ENCODE measurements at regions not wholly inside any gene's neighbourhood (a gene's known extent, or its start where the extent isn't known, plus 50 kb on each side); places are given as distances from the start of the nearest gene placed in this dataset.

DNA sequence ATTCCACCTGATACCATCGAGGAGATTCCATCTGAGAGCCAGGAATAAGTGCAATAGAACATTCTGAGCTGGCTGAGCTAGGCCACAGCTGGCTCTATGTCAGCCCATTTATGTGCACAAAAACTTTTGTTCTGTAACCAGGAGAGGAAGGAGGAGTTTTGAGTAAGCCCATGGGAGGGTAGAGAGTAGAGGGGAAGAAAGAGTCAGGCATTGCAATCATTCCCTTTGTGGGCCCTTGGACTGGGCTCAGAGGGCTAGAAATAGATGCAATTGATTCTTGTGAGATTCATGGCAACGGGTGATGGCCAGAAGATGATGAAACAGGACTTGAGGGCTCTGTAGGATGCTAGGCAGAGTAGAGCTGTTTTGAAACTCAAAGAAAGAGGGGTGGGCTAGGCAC lies 104.6 kb upstream of the KIF5B start:
- H3K27ac Mint-ChIP-seq, result no peak overlapping the region
- DNase-seq (ENCODE audit: low spot score in 2 of 2) (no peak), ATAC-seq (ENCODE audit: low read depth) (no peak)
- no peaks in the 10 kb centered on the region for H3K4me1 Mint-ChIP-seq
- peaks cover 2% of the 10 kb centered on the region for H3K9me3 Mint-ChIP-seq
- H3K4me3 Mint-ChIP-seq, result no peak overlapping the region
- H3K27me3 Mint-ChIP-seq, result peaks cover 12% of the 10 kb centered on the region
- no peaks in the 10 kb centered on the region for H3K36me3 Mint-ChIP-seq

DNA sequence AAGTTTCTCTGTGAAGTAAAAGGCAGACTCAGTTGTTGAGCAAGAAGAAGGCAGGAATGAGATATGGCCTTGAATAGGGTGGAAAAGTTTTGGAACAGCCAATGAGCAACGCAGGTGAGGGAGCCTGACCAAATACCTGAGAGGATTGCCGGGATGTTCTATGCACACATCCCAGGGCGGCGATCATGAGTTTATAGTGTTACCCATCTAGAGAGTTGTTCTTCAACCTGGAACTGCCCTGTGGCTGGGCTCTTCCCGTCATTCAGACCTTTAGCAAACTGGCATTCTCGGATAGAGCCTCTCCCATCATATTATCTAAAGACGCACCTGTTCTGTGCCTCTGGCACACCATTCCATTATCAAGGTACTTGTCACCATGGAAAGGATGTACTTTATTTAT lies 103.0 kb upstream of the KIF5B start:
- no peaks in the 10 kb centered on the region for H3K36me3 Mint-ChIP-seq
- no peak for DNase-seq (ENCODE audit: low spot score in 2 of 2)
- no peak overlapping the region for H3K27ac Mint-ChIP-seq
- ATAC-seq (ENCODE audit: low read depth), result no peak
- H3K9me3 Mint-ChIP-seq, result peaks cover 2% of the 10 kb centered on the region
- peaks cover 7% of the 10 kb centered on the region for H3K27me3 Mint-ChIP-seq
- no peak overlapping the region for H3K4me3 Mint-ChIP-seq
- H3K4me1 Mint-ChIP-seq, result no peaks in the 10 kb centered on the region

DNA sequence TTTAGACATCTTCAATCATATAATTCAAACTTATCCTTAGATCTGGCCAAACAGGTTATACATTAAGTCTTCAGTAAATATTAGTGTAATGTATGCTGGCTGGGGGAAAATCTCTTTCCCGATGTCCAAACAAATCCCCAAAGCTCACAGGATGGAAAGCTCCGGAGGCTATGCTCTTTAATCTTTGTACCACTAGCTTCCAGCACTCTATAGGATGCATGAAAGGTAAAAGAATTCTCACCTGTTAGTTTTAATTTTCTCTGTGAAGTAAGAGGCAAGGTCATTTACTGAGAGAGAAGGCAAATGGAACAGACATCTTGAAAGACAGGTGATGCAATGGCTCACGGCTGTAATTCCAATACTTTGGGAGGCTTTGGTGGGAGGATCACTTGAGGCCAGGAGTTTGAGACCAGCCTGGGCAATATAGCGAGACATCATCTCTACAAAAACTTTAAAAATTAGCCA lies 99.8 kb upstream of the KIF5B start:
- Mint-ChIP-seq H3K27ac (no peak overlapping the region), H3K27me3 (peaks cover 3% of the 10 kb centered on the region), H3K4me3 (no peak overlapping the region), H3K4me1 (no peaks in the 10 kb centered on the region), H3K36me3 (no peaks in the 10 kb centered on the region), H3K9me3 (peaks cover 5% of the 10 kb centered on the region)
- ATAC-seq (ENCODE audit: low read depth) (no peak), DNase-seq (ENCODE audit: low spot score in 2 of 2) (no peak)

DNA sequence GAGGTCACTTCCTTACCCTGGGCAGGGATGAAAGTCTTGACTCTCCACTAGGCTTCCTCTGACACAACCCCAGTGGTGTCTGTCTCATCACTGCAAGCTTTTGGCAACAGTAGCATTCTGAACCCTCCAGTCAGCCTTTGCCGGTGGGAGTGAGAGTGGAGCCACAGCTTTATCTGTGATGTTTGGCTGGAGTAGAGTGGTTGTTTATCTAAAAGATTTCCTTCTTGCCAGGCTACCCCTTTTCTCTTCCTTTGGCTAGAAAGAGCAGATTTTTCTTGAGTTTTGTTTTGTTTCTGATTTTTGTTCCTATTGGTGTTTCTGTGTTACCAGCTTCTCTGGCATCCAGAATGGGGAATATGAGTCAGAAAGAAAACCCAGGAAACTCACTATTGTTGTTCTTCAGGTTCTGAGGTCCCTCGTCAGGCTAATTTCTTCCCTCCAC lies 98.9 kb upstream of the KIF5B start:
- ATAC-seq (ENCODE audit: low read depth) (no peak), DNase-seq (ENCODE audit: low spot score in 2 of 2) (no peak)
- no peak overlapping the region for H3K27ac Mint-ChIP-seq
- H3K9me3 Mint-ChIP-seq, result peaks cover 5% of the 10 kb centered on the region
- H3K36me3 Mint-ChIP-seq, result no peaks in the 10 kb centered on the region
- peaks cover 3% of the 10 kb centered on the region for H3K27me3 Mint-ChIP-seq
- no peaks in the 10 kb centered on the region for H3K4me1 Mint-ChIP-seq
- H3K4me3 Mint-ChIP-seq, result no peak overlapping the region

DNA sequence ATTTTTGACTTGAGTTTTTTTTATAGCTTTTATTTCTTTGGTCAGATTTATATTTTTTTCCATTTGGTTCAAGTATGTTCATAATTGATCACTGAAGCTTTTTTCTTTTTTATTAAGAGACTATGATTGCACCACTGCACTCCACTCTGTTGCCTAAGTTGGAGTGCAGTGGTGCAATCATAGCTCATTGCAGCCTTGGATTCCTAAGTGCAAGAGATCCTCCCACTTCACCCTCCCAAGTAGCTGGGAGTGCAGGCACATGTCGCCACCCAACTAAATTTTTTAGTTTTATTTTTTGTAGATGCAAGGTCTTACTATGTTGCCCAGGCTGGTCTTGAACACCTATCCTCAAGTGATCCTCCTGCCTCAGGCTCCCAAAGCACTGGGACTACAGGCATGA lies 97.7 kb upstream of the KIF5B start:
- DNase-seq (ENCODE audit: low spot score in 2 of 2), result no peak
- H3K27me3 Mint-ChIP-seq, result peaks cover 1% of the 10 kb centered on the region
- no peaks in the 10 kb centered on the region for H3K36me3 Mint-ChIP-seq
- peaks cover 5% of the 10 kb centered on the region for H3K9me3 Mint-ChIP-seq
- H3K27ac Mint-ChIP-seq, result no peak overlapping the region
- H3K4me3 Mint-ChIP-seq, result no peak overlapping the region
- H3K4me1 Mint-ChIP-seq, result no peaks in the 10 kb centered on the region
- no peak for ATAC-seq (ENCODE audit: low read depth)

DNA sequence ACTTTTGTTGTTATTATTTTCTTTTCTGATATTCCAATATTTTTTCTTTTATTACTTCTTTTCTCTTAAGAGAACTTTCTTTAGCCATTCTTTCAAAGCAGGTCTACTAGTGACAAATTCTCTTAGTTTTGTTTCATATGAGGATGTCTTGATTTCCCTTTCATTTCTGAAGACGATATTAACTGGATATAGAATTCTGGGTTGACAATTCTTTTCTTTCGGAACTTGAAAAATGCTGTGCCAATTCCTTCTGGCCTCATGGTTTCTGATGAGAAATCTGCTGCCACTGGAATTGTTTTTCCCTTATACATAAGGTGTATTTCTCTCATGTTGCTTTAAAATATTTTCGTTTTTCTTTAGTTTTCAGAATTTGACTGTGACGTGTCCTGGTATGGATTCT lies 97.0 kb upstream of the KIF5B start:
- Mint-ChIP-seq H3K36me3 (no peaks in the 10 kb centered on the region), H3K9me3 (peaks cover 5% of the 10 kb centered on the region), H3K4me3 (no peak overlapping the region), H3K4me1 (no peaks in the 10 kb centered on the region), H3K27ac (no peak overlapping the region), H3K27me3 (no peaks in the 10 kb centered on the region)
- ATAC-seq (ENCODE audit: low read depth) (no peak), DNase-seq (ENCODE audit: low spot score in 2 of 2) (no peak)

DNA sequence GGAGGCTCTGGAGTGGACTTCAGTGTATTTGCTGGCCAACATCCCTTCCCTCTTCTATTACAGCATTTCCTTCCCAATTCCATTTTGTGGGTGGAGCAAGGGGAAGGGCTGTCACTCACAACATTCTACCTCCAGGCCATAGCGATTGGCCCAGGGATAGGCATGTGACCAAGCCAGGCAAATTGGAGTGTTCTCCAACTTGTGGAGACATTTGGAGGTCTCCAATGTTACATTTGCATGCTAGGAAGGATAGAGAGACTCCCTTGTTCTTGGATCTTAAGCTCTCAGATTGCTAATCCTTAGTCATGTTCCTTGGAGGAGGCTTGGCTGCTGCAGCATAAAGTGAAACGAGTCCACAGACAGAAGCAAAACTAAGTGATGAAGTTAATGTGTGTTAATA lies 95.6 kb upstream of the KIF5B start:
- ATAC-seq (ENCODE audit: low read depth) (no peak), DNase-seq (ENCODE audit: low spot score in 2 of 2) (no peak)
- Mint-ChIP-seq H3K4me3 (no peak overlapping the region), H3K36me3 (no peaks in the 10 kb centered on the region), H3K27me3 (no peaks in the 10 kb centered on the region), H3K9me3 (peaks cover 7% of the 10 kb centered on the region), H3K27ac (no peak overlapping the region), H3K4me1 (no peaks in the 10 kb centered on the region)

DNA sequence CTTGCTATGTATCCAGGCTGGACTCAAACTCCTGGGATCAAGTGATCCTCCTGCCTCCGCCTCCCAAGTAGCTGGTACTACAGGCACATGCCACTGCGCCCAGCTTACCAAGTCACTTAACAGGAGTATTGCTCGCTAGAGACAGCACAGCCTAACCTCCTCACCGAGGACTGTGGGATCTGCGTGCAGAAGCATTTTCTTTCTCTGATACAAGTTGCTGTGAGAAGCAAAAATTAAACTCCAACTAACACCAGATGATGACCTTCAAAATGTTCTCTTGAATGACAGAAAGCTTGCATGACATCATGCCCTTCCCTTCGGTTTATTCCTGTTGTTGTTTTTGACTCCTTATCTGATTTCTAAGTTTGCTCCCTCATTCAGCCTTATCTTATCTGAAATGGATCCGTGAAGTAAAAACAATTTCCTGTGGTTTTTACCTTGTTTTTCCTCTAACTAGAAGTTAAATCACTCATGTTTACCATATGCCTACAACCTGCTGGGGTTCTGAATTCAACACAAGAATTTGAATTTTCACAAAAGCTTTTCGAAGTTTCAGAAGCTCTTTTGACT lies 94.4 kb upstream of the KIF5B start:
- no peak overlapping the region for H3K27ac Mint-ChIP-seq
- no peaks in the 10 kb centered on the region for H3K27me3 Mint-ChIP-seq
- H3K4me1 Mint-ChIP-seq, result no peaks in the 10 kb centered on the region
- H3K9me3 Mint-ChIP-seq, result peaks cover 7% of the 10 kb centered on the region
- DNase-seq (ENCODE audit: low spot score in 2 of 2) (no peak), ATAC-seq (ENCODE audit: low read depth) (no peak)
- no peaks in the 10 kb centered on the region for H3K36me3 Mint-ChIP-seq
- H3K4me3 Mint-ChIP-seq, result no peak overlapping the region

DNA sequence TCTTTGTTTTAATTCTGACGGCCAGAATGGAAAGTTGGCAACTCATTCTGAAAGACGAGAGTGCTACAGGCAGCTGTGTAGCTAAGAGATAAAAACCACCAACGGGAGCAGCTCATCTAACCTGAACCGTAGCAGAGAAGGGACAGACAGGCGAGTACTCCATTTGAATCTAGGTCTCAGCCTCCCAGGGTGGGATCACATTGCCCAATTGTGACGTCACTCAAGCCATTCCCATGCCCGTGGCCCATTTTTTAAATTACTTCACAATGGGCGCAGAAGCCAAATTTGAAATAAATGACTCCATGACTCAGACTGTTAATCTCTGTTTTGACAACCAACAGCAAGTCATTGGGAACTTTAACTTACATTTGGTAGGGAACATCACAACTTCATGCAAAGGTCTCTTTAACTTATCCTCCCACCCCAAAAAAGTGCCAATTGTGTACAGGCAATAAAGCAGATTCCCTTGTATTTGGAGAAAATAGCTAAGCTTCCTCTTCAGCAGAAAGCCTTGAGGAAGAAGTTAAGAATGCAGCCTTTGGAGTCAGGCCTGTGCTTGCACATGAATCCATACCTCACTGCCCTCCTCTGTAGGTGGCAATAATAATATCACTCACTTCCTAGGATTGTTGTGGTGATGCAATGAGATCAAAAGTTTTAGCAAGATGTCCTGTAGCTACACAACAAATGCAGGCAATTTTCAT lies 93.2 kb upstream of the KIF5B start:
- no peak for ATAC-seq (ENCODE audit: low read depth)

DNA sequence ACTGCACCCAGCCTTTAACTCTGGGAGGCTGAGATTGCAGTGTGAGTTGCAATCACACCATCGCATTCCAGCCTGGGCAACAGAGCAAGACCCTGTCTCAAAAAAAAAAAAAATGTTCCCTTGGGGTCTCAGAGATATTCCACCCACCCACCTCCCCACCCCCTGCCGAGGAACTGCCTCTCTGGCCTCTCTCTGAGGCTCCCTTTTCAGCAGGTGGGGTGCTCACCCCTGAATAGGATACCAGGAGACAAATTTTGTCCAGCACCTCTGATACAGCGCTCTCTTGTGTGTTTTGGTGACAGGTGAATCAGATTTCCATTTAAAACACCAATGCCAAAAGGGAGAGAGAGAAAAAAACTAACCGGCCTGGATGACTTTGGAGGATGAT lies 92.6 kb upstream of the KIF5B start:
- H3K9me3 Mint-ChIP-seq, result peaks cover 5% of the 10 kb centered on the region
- ATAC-seq (ENCODE audit: low read depth) (no peak), DNase-seq (ENCODE audit: low spot score in 2 of 2) (no peak)
- no peak overlapping the region for H3K27ac Mint-ChIP-seq
- H3K27me3 Mint-ChIP-seq, result no peaks in the 10 kb centered on the region
- no peaks in the 10 kb centered on the region for H3K36me3 Mint-ChIP-seq
- H3K4me1 Mint-ChIP-seq, result no peaks in the 10 kb centered on the region
- no peak overlapping the region for H3K4me3 Mint-ChIP-seq

More for the DNA sequence above, 93.2 kb upstream of the KIF5B start:
- Mint-ChIP-seq H3K4me3 (no peak overlapping the region), H3K9me3 (peaks cover 5% of the 10 kb centered on the region), H3K4me1 (no peaks in the 10 kb centered on the region), H3K27me3 (no peaks in the 10 kb centered on the region), H3K27ac (no peak overlapping the region), H3K36me3 (no peaks in the 10 kb centered on the region)
- no peak for DNase-seq (ENCODE audit: low spot score in 2 of 2)

DNA sequence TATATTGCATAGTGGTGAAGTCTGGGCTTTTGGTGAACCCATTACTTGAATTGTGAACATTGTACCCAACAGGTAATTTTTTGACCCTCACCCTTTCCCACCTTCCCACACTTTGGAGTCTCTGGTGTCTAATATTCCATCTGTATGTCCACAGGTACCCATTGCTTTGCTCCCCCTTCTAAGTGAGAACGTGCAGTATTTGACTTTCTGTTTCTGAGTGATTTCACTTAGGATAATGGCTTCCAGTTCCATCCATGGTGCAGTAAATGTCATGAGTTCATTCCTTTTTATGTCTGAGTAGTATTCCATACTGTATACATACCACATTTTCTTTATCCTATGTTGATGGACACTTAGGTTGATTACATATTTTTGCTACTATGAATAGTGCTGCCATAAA lies 91.5 kb upstream of the KIF5B start:
- DNase-seq (ENCODE audit: low spot score in 2 of 2), result no peak
- no peak overlapping the region for H3K27ac Mint-ChIP-seq
- no peak overlapping the region for H3K4me3 Mint-ChIP-seq
- H3K27me3 Mint-ChIP-seq, result no peaks in the 10 kb centered on the region
- peaks cover 2% of the 10 kb centered on the region for H3K9me3 Mint-ChIP-seq
- no peaks in the 10 kb centered on the region for H3K36me3 Mint-ChIP-seq
- ATAC-seq (ENCODE audit: low read depth), result no peak
- no peaks in the 10 kb centered on the region for H3K4me1 Mint-ChIP-seq

DNA sequence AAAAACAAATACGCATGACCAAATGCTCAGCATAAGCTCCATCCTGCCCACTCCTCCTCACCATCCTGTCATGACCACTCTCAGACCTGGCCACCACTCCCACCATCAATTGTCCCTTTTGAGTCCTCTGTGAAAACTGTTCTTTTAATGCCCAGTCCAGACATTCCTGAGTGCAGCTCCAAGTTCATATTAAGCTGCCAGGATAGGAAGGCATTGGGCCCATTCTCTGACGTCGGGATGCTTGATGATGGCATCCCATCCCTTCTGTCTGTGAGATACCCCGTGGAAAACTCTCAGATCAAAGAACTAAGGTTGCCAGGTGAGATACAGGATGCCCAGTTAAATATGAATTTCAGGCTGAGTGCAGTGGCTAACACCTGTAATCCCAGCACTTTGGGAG lies 89.9 kb upstream of the KIF5B start:
- Mint-ChIP-seq H3K27me3 (no peaks in the 10 kb centered on the region), H3K4me3 (no peak overlapping the region), H3K36me3 (no peaks in the 10 kb centered on the region), H3K4me1 (no peaks in the 10 kb centered on the region), H3K9me3 (peaks cover 2% of the 10 kb centered on the region), H3K27ac (no peak overlapping the region)
- DNase-seq (ENCODE audit: low spot score in 2 of 2), result no peak
- ATAC-seq (ENCODE audit: low read depth), result no peak

DNA sequence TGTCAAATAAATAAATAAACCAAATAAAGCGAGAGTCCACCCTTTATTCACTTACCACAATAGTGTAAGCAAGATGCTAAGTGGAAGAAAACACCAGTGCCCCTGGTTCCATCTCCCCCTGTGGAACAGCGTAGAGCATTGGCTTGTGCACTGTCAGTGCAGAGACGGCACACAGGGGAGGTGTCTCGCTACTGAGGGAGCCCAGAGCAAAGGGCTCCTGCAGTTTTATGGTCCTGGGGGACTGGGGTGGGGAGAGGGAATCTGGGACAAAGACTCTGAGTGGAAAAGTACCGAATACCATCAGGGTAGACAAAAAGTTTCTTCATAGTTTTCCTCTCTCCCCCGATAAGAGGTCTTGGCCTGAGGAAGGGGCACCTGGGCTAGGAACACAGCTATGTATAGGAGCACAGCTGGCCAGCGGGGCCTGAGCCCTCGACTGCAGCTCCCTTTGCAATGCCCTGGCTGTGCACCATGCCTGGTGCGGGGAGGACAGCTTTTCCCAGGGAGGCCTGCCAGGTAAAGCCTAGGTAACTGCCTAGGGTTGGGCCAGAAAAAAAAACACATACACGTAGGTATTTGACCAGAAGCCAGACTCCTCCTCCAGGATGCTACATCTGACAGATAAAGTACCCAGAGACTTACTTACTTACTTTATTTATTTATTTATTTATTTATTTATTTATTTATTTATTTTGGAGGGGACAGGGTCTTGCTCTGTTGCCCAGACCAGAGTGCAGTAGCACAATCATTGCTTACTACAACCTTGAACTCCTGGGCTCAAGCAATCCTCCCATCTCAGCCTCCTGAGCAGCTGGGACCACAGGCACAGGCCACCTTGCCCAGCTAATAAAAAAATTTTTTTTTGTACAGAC lies 88.8 kb upstream of the KIF5B start:
- DNase-seq (ENCODE audit: low spot score in 2 of 2) (no peak), ATAC-seq (ENCODE audit: low read depth) (no peak)
- Mint-ChIP-seq H3K27me3 (no peaks in the 10 kb centered on the region), H3K9me3 (peaks cover 2% of the 10 kb centered on the region), H3K4me3 (no peak overlapping the region), H3K4me1 (no peaks in the 10 kb centered on the region), H3K36me3 (no peaks in the 10 kb centered on the region), H3K27ac (no peak overlapping the region)

DNA sequence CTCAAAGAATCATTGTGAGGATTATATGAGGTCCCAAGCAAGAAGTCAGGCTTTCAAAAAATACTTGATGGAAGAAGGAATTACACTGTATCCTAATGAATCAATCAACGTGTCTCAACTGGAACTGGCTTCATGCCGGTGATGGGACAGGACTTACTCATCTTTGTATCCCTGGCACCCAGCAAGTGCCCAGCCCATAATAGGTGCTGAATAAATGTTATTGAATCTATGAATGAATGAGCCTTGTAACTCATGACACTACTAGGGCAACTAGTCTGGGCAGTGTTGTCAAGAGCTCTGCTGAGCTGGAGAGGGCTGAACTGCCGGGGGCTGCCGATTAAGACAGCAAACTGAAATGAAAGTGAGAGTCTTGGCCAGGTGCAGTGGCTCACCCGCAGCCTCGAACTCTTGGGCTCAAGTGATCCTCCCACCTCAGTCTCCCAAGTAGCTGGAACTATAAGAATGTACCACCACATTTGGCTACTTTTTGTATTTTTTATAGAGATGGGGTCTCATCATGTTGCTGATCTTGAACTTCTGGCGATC lies 87.2 kb upstream of the KIF5B start:
- Mint-ChIP-seq H3K9me3 (peaks cover 2% of the 10 kb centered on the region), H3K27ac (no peak overlapping the region), H3K27me3 (no peaks in the 10 kb centered on the region), H3K4me3 (no peak overlapping the region), H3K4me1 (no peaks in the 10 kb centered on the region), H3K36me3 (no peaks in the 10 kb centered on the region)
- DNase-seq (ENCODE audit: low spot score in 2 of 2), result no peak
- no peak for ATAC-seq (ENCODE audit: low read depth)

Data from memory B cell (primary cell).